Gastrocnemius medialis (tissue), 4 donors: ENCODE measurements at regions not wholly inside any gene's neighbourhood (a gene's known extent, or its start where the extent isn't known, plus 50 kb on each side); places are given as distances from the start of the nearest gene placed in this dataset.
"Not testable (repeated sequence)": the region's sequence is repeated elsewhere in the genome, so short reads cannot be mapped to it uniquely, and the experiment has no call there.

Source experiments
- ATAC-seq, 2 donors: fragments of 150-250 bp; one replicate each; pipeline ENCODE4 v1.9.1; 2016
- DNase-seq, 2 donors: peaks; one replicate each; pipeline ENCODE4 v3.0.0-alpha.2; 2019
- H3K27ac ChIP-seq, 4 donors: fragments of 200-600 bp; sonication (generic); 1 replicate in 1 of 4; 2 replicates in 3 of 4; pipeline ENCODE4 v1.5.1; 2016 to 2018; ENCODE audit warnings: mild to moderate bottlenecking in 2 of 4, moderate library complexity in 1 of 4
- H3K27me3 ChIP-seq, 3 donors: fragments of 200-600 bp; sonication (generic) in 2 of 3; 1 replicate in 1 of 3; 2 replicates in 2 of 3; pipeline versions ENCODE4 v1.5.1 to v1.6.0; 2016 to 2019; ENCODE audit warnings: mild to moderate bottlenecking in 1 of 3, moderate library complexity in 1 of 3
- H3K36me3 ChIP-seq, 2 donors: fragments of 200-600 bp; sonication (generic) in 1 of 2; one replicate each; pipeline ENCODE4 v1.5.1; 2017 to 2018
- H3K4me1 ChIP-seq, 2 donors: fragments of 200-600 bp; sonication (generic) in 1 of 2; one replicate each; pipeline ENCODE4 v1.5.1; 2016 to 2017; ENCODE audit warnings: mild to moderate bottlenecking in 2 of 2
- H3K4me3 ChIP-seq, 4 donors: fragments of 200-600 bp; sonication (generic) in 3 of 4; 1 replicate in 1 of 4; 2 replicates in 3 of 4; pipeline ENCODE4 v1.5.1; 2016 to 2019; ENCODE audit warnings: mild to moderate bottlenecking in 2 of 4
- H3K9me3 ChIP-seq, 3 donors: fragments of 200-600 bp; sonication (generic) in 2 of 3; 1 replicate in 1 of 3; 2 replicates in 2 of 3; pipeline ENCODE4 v1.5.1; 2016 to 2019
- CTCF ChIP-seq, 5 experiments: fragments of 450-650 bp in 3 of 5; fragments of 200-600 bp in 2 of 5; sonication (generic) in 2 of 5; IDR thresholded peaks in 4 of 5; conservative IDR thresholded peaks in 1 of 5; 1 replicate in 4 of 5; 2 replicates in 1 of 5; pipeline ENCODE4 v1.5.1; 2016 to 2019; ENCODE audit warnings: antibody characterized with exemption in 5 of 5, mild to moderate bottlenecking in 3 of 5, moderate library complexity in 3 of 5
- POLR2A ChIP-seq, 2 donors: fragments of 450-650 bp; IDR thresholded peaks; one replicate each; pipeline ENCODE4 v1.6.1; 2017; ENCODE audit warnings: antibody characterized with exemption in 2 of 2, mild to moderate bottlenecking in 2 of 2, moderate library complexity in 2 of 2
- in situ Hi-C, 4 donors: fragments of 200-750 bp; cut with MboI; loops; one replicate each; pipeline versions ENCODE4 v1.15.0 to v1.8.0; 2017; ENCODE audit warnings: low sequenced_read_pairs in 4 of 4
- intact Hi-C: fragments of 100-400 bp; cut with DNase I; formaldehyde crosslinking; loops from one replicate; pipeline ENCODE4 v1.15.1; 2023; ENCODE audit warnings: low total_unique reads

- Histone ChIP-seq H3K9me3 (no peaks in the 10 kb centered on the region), H3K27ac (no peak overlapping the region), H3K36me3 (no peaks in the 10 kb centered on the region), H3K27me3 (no peaks in the 10 kb centered on the region), H3K4me3 (no peak overlapping the region), H3K4me1 (no peaks in the 10 kb centered on the region)
- in situ Hi-C loops: no loop called here
- DNase-seq: no peak
- no peak for TF ChIP-seq POLR2A (IDR thresholded peaks at IDR 0.05)
- no peak for TF ChIP-seq CTCF (IDR thresholded peaks at IDR 0.05 in 4 of 5, conservative IDR thresholded peaks at IDR 0.05 in 1 of 5)
- intact Hi-C loops: no loop called here
- ATAC-seq: no peak
Measured at GRCh38 chr10:65284495-65285041, 1641.3 kb upstream of the LRRTM3 start.

- H3K4me3 ChIP-seq, H3K36me3 ChIP-seq, in situ Hi-C loops, H3K27ac ChIP-seq, H3K4me1 ChIP-seq, H3K27me3 ChIP-seq, ATAC-seq, intact Hi-C loops, H3K9me3 ChIP-seq, DNase-seq: not testable (repeated sequence)
Measured at GRCh38 chr10:65285726-65286125, 1640.1 kb upstream of the LRRTM3 start.

- Histone ChIP-seq H3K27me3 (no peaks in the 10 kb centered on the region), H3K27ac (no peak overlapping the region), H3K9me3 (no peaks in the 10 kb centered on the region), H3K36me3 (no peaks in the 10 kb centered on the region), H3K4me3 (no peak overlapping the region), H3K4me1 (no peaks in the 10 kb centered on the region)
- ATAC-seq (no peak), DNase-seq (no peak)
- TF ChIP-seq POLR2A (IDR thresholded peaks at IDR 0.05) (no peak), CTCF (IDR thresholded peaks at IDR 0.05 in 4 of 5, conservative IDR thresholded peaks at IDR 0.05 in 1 of 5) (no peak)
- in situ Hi-C loops: no loop called here
- intact Hi-C loops: no loop called here
Measured at GRCh38 chr10:65291286-65291685, 1634.5 kb upstream of the LRRTM3 start.

GRCh38 chr10:65292551-65292950, 1633.3 kb upstream of the LRRTM3 start:
- no peaks in the 10 kb centered on the region for H3K4me1 ChIP-seq
- in situ Hi-C loops (no loop called here), intact Hi-C loops (no loop called here)
- no peak for ATAC-seq
- no peak for DNase-seq
- no peak overlapping the region for H3K4me3 ChIP-seq
- H3K27me3 ChIP-seq: no peaks in the 10 kb centered on the region
- TF ChIP-seq CTCF (IDR thresholded peaks at IDR 0.05 in 4 of 5, conservative IDR thresholded peaks at IDR 0.05 in 1 of 5) (no peak), POLR2A (IDR thresholded peaks at IDR 0.05) (no peak)
- no peak overlapping the region for H3K27ac ChIP-seq
- no peaks in the 10 kb centered on the region for H3K36me3 ChIP-seq
- H3K9me3 ChIP-seq: no peaks in the 10 kb centered on the region

- no peak for TF ChIP-seq CTCF (IDR thresholded peaks at IDR 0.05 in 4 of 5, conservative IDR thresholded peaks at IDR 0.05 in 1 of 5)
- no peak for TF ChIP-seq POLR2A (IDR thresholded peaks at IDR 0.05)
- H3K9me3 ChIP-seq: no peaks in the 10 kb centered on the region
- H3K4me1 ChIP-seq: no peaks in the 10 kb centered on the region
- H3K4me3 ChIP-seq: no peak overlapping the region
- intact Hi-C loops (no loop called here), in situ Hi-C loops (no loop called here)
- no peak for ATAC-seq
- no peaks in the 10 kb centered on the region for H3K27me3 ChIP-seq
- no peaks in the 10 kb centered on the region for H3K36me3 ChIP-seq
- no peak overlapping the region for H3K27ac ChIP-seq
- no peak for DNase-seq
Measured at GRCh38 chr10:65294329-65294728, 1631.5 kb upstream of the LRRTM3 start.
